Prostate gland (tissue), 2 donors: ENCODE measurements at regions not wholly inside any gene's neighbourhood (a gene's known extent, or its start where the extent isn't known, plus 50 kb on each side); places are given as distances from the start of the nearest gene placed in this dataset. TPM values are rescaled to one million over a fixed set of nuclear protein-coding genes. Genes with fewer than 3 reads are reported as not detected.

Experiments
- DNase-seq: peaks from one replicate; pipeline ENCODE4 v3.0.0-alpha.2; 2019; ENCODE audit warnings: low spot score
- H3K27ac ChIP-seq, 2 donors: fragments of 200-600 bp; sonication (generic); 2 replicates each; pipeline ENCODE4 v1.5.1; 2017 to 2019
- H3K27me3 ChIP-seq: fragments of 200-600 bp; sonication (generic); replicated peaks from 2 replicates; pipeline ENCODE4 v1.5.1; 2019; ENCODE audit not compliant: insufficient read depth
- H3K36me3 ChIP-seq, 2 donors: fragments of 200-600 bp; sonication (generic); 1 replicate in 1 of 2; 2 replicates in 1 of 2; pipeline versions ENCODE4 v1.5.1 to v1.8.1; 2017 to 2019
- H3K4me1 ChIP-seq: fragments of 200-600 bp; sonication (generic); replicated peaks from 2 replicates; pipeline ENCODE4 v1.5.1; 2019
- H3K4me3 ChIP-seq, 2 donors: fragments of 200-600 bp; sonication (generic); 2 replicates each; pipeline ENCODE4 v1.5.1; 2017 to 2019
- H3K9me3 ChIP-seq: fragments of 200-600 bp; sonication (generic); 2 replicates; pipeline ENCODE4 v1.5.1; 2017
- POLR2A ChIP-seq: fragments of 450-650 bp; IDR thresholded peaks from one replicate; pipeline ENCODE4 v1.6.1; 2016; ENCODE audit warnings: antibody characterized with exemption, mild to moderate bottlenecking
- POLR2AphosphoS5 ChIP-seq: sonication (generic); formaldehyde crosslinking; IDR thresholded peaks from one replicate; pipeline ENCODE4 v1.6.1; 2017; ENCODE audit warnings: antibody characterized with exemption
- WGBS: methylation state at CpG from one replicate; pipeline ENCODE4 v1.1.5; 2018; 5-methylcytosine and 5-hydroxymethylcytosine counted together
- intact Hi-C: fragments of 100-400 bp; cut with DNase I; formaldehyde crosslinking; loops from one replicate; pipeline ENCODE4 v1.14.2; 2022
- microRNA-seq: library from miRNA; unstranded; fragments of <30 nt; microRNA quantifications from one replicate; pipeline ENCODE4, GENCODE V29; 2016
- small RNA-seq, 2 donors: library from RNA; depleted of rRNA; stranded (forward); fragments of <200 nt; gene quantifications; one replicate each; pipeline ENCODE3, GENCODE V24; 2016
- TF ChIP-seq, protein P1 (sequence below), 4 experiments: fragments of 200-600 bp in 2 of 4; fragments of 450-650 bp in 2 of 4; sonication (generic) in 2 of 4; IDR thresholded peaks; 1 replicate in 3 of 4; 2 replicates in 1 of 4; pipeline ENCODE4 v1.5.1; 2016 to 2019; ENCODE audit warnings: antibody characterized with exemption in 4 of 4, mild to moderate bottlenecking in 2 of 4, moderate library complexity in 2 of 4

DNA sequence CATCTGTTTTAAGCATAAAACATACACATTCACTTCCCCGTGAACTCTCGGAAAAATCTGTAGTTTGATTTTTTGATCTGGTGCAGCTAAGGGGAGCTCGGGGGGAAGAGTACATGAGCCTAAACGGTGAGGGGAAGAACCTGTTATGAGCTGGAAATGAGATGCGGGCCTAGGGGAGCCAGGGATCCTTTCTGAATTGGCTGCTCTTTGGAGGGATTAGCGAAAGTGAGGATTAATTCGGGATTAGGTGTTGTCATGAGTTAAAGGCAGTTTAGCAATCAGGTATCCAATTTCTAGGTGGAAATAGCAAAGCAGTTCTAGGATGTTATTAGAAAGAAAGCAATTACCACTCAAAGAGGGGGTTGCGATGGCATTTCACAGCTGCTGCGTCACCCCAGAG is 51.1 kb upstream of the ADARB2 start:
- no peaks in the 10 kb centered on the region for H3K4me1 ChIP-seq
- no peak overlapping the region for H3K27ac ChIP-seq
- 68% methylated on average over 9 of the region's 9 CpGs for WGBS
- no peak overlapping the region for H3K4me3 ChIP-seq
- H3K27me3 ChIP-seq, result no peaks in the 10 kb centered on the region
- no peak for DNase-seq
- no peaks in the 10 kb centered on the region for H3K9me3 ChIP-seq
- no peak for TF ChIP-seq POLR2AphosphoS5
- TF ChIP-seq POLR2A, result no peak
- TF ChIP-seq, protein P1, sequence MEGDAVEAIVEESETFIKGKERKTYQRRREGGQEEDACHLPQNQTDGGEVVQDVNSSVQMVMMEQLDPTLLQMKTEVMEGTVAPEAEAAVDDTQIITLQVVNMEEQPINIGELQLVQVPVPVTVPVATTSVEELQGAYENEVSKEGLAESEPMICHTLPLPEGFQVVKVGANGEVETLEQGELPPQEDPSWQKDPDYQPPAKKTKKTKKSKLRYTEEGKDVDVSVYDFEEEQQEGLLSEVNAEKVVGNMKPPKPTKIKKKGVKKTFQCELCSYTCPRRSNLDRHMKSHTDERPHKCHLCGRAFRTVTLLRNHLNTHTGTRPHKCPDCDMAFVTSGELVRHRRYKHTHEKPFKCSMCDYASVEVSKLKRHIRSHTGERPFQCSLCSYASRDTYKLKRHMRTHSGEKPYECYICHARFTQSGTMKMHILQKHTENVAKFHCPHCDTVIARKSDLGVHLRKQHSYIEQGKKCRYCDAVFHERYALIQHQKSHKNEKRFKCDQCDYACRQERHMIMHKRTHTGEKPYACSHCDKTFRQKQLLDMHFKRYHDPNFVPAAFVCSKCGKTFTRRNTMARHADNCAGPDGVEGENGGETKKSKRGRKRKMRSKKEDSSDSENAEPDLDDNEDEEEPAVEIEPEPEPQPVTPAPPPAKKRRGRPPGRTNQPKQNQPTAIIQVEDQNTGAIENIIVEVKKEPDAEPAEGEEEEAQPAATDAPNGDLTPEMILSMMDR (IDR thresholded peaks at IDR 0.05), result no peak
- intact Hi-C loops, result no loop called here
- no peaks in the 10 kb centered on the region for H3K36me3 ChIP-seq

Small RNA genes in the stretch of these regions (microRNA-seq; reads per million reads assigned to microRNA genes)
- gene MIR6072, result not detected

Small RNA genes in the stretch of these regions (small RNA-seq; reads per million reads assigned to genes)
- 0 reads per million in 2 donors for gene MIR6072
- gene RNU6-576P, result 0 reads per million in 2 donors
- 0 reads per million in 2 donors for gene RNU6-889P
